A204.1 (cell line): ENCODE measurements at regions not wholly inside any gene's neighbourhood (a gene's known extent, or its start where the extent isn't known, plus 50 kb on each side); places are given as distances from the start of the nearest gene placed in this dataset.

Experiments
- FAIRE-seq: peaks from 2 replicates; lab custom pipeline; 2012; peaks lifted over from hg19 to GRCh38; lab: Jason Lieb, UNC

DNA sequence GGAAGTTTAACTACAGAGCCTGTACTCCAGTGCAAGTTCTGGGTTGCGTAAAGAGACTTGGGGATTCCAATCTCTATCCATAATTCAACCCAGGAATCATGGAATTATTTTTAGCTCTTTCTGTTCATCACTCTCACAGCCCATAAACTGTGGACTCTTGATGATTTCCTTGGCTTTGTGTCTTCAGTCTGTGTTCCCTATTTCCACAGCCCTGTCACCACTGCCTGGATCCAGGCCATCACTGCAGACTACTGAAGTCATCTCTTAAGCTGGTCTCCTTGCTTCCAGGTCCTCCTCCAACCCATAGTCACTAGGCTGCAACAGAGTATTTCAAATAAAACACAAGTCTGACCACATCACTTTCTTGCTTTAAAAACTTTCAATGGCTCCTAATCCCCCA lies 211.7 kb downstream of the PLK2 start:
- FAIRE-seq, result no peak

- FAIRE-seq, result no peak
Observed at GRCh38 chr5:58246461-58246944, 213.4 kb downstream of the PLK2 start.

DNA sequence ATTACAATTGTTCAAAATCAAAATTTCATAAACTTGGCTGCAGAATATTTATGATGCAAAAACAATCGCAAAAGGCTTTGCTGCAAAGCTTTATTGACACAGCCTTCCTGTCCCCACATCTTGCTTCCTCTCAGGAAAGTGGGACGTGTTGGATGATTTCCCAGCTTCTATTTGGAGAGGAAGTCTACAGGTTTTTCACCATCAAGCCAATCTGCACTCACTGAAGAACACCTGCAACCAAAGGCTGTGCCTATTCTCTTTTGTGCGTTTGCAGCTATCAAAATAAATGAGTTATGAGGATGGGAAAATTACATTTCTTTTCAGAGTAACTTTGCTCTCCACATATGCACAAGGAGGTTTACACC lies 214.4 kb downstream of the PLK2 start:
- no peak for FAIRE-seq

- no peak for FAIRE-seq
Observed at GRCh38 chr5:58244819-58245475, 214.9 kb downstream of the PLK2 start.

GRCh38 chr5:58241389-58241788 lies 218.5 kb downstream of the PLK2 start:
- no peak for FAIRE-seq

DNA sequence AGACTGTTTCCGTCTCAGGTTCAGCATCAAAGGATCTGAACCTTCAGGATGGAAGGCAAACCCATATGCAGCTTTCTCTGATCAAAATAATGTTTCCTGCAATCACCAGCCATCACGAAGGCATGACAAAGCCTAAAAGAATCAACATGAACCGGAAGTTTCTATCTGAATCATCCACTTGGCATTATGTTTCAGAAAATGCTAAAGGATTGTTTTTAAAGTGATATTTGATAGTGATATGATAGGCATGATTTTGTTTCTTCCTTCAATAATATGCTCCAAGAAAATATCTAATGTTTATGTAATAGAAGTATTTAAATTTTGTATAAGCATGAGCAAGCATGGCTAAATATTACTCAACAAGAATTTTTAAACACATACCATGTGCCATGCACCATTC lies 219.6 kb downstream of the PLK2 start:
- FAIRE-seq, result no peak

- no peak for FAIRE-seq
Observed at GRCh38 chr5:58239731-58240130, 220.2 kb downstream of the PLK2 start.

GRCh38 chr5:58239045-58239444 lies 220.8 kb downstream of the PLK2 start:
- no peak for FAIRE-seq

DNA sequence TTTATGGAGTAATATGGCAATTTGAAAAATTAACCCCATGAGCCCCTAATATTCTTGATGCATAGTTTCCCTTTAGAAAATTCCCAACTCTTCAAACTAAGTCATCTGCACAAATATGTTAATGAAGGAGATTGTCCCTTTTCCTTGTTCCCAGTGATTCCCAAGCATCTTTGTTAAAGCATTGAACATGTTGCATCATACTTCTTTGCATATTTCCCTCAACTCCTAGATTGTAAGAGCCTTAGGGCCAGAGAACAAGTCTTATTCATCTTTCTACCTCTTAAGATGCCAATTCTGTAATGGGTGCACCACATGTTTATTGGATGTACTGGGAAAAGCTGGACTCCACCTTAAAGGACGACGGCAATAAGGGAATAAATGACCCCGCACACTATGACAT lies 223.4 kb downstream of the PLK2 start:
- no peak for FAIRE-seq

DNA sequence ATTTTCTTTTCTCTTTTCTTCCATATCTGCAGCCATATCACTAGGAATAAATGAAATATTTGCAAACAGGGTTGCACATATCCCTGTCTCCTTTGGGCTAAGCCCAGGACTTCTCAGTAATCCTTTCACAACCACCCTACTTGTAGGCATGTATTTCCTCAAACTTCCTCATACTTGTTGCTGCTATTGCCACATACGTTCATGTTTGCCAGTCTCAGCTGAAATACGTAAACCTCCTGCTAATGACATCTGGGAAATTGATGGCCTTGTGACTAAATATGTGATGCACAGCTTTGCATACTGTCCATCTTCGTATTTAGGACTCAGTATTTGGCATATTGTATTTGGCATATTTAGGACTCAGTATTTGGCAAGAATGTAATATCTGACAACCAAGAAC lies 224.6 kb downstream of the PLK2 start:
- no peak for FAIRE-seq

- FAIRE-seq, result no peak
Observed at GRCh38 chr5:58232130-58232529, 227.8 kb downstream of the PLK2 start.

GRCh38 chr5:58231041-58231440 lies 228.8 kb downstream of the PLK2 start:
- FAIRE-seq, result no peak

DNA sequence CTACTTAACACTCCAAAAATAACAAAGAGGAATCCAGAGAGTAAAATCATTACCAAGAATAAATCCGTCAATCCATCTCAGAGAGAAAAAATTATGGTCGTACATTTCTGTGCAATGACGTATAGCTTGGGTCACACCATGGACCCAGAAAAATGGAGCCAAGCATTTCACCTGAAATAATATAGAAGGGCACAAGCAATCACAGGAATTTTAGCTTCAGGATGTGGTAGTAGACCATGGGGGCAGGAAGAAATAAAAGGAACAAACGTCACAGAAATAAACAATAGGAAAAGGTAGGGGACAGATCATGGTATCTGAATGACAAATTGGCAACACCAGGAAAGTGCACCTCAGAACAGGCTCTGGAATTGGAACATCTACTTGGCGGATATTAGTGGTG lies 231.0 kb downstream of the PLK2 start:
- FAIRE-seq, result no peak

DNA sequence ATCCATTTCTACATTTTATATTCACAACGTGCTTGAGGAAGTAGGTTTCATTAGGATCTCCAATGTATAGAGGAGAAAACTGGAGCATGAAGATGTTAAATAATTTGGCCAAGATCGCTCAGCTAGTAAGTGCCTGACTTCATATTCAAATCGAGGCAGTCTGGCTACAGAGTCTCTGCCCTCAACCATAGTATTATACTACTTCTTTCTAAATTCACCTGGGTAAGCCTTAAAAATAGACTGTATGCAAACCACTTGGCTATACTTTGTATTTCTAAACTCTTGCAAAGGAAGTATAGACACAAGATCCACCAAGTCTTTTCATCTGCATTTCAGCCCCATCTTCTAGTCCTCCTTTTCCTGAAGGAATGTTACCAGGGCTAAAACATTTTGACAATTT lies 232.0 kb downstream of the PLK2 start:
- FAIRE-seq, result no peak

GRCh38 chr5:58224661-58225060 lies 235.2 kb downstream of the PLK2 start:
- FAIRE-seq, result no peak

DNA sequence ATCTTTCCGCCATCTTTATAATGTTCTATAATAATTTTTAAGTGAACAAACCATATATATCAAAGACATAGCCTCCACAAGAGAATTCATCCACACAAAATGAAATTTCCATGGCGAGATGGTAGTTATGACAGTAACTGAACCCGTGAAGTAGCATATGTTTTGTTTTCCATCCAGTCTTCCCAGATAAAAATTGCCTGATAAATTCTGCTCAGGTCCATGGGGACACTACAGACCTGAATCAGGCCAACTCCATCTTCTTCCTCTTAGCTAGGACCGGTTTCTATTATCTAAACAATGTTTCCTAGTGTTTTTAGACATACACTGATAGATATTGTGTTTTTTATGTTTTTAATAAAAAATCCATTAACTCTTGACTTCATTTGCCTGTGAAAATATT lies 235.7 kb downstream of the PLK2 start:
- no peak for FAIRE-seq

DNA sequence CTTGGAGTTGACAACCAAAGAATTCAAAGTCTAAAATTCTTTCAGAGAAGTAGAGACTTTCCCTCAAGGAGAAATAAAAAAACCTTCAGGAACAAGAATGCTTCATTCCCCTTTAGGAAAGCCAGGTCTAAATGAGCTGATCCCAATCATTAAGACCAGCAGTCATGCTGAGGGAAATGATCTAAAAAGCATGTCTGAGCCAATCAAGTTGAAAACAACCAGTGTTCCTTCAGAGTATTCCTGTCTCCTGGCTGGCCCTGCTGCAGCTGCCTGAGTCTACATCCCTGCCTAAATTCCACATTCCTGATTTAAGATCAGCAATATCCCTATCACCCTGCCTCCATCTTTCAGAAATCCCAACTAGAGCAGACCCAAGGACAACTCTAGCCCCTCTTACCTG lies 244.5 kb downstream of the PLK2 start:
- no peak for FAIRE-seq

DNA sequence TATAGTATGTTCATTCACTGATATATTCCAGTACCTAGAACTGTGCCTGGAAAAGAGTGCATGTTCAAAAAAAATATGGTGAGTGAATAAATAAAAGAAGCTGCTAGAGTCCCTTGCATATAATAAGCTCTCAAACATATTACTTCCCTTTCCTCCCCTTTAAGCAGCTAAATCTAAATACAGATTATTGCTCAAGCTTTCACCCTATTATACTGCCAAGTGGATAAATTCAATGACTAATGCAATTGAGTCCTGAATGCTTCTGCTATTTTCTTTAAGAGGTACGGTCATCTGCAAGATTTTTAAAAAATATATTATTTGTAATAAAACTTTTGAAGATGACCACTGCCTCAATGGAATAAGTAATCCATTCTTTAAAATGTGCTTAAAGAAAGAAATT lies 248.4 kb downstream of the PLK2 start:
- no peak for FAIRE-seq

- no peak for FAIRE-seq
Observed at GRCh38 chr5:58208674-58209073, 251.2 kb downstream of the PLK2 start.

DNA sequence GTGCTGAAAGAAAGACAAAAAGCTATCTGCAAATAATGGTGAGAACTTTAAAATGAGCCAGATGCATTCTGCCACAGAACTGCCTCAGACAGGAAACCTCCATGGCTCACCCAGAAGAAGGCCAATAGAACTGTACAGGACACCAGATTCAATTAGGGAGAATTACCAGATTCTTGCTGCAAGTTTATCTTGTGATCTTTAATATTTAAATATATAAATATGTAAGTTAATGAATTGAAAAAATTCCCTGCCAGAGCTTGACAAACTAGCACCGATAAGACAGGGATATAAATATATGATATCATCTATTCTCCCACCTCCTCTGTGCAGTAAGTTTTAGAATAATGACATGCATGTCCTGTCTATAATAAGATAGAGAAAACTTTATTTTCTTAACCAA lies 252.8 kb downstream of the PLK2 start:
- FAIRE-seq, result no peak

DNA sequence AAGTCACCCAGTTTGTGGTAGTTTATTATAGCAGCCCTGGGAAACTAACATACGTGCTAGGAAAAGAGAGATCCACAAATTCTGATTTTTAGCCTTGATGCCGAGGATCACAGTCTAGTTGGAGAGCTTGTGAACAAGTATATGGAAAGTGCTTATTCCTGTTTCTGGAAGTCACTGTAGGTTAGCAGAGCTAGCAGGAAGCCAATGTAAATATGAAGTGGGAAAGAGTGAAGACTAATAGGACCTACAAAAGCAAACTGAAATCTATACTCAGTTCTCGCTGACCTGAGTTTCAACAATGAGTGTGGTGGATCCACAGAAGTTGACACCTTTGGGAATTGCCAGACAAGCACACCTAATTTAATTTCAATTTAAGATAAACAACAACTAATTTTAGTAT lies 254.9 kb downstream of the PLK2 start:
- no peak for FAIRE-seq

- no peak for FAIRE-seq
Observed at GRCh38 chr5:58202941-58203444, 256.9 kb downstream of the PLK2 start.

DNA sequence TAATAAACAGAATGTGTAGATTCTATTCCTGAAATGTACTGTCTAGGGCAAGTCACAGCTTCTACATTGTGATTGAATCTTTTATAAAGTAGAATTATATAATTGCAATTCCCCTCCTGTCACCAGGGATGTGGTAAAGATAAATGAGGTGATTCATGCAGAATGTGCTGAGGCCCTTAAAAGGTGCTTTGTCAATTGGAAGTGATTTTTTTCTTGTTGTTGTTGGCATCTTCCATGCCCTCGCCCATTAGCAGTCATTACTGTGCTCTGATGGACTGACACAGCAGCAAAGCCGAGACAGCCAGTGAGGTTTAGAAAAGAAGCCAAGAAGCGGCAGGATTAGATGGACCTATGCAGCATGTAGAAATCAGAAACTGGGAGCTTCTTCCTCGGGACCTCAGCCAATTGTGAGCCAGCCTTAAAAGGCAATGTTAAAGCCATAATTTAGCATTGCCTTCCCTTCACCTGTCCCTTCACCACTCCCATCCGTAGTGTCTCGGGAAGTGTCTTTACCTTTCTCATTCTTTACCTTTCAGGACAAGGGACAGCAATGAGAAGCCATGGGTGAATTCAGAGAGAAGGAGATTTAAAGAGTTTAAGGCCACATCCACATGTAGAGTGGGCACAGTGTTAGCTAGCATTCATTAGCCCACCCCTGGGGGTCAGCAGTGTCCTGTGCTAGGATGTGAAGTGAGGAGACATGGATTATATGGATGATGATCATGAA lies 257.8 kb downstream of the PLK2 start:
- FAIRE-seq, result no peak

DNA sequence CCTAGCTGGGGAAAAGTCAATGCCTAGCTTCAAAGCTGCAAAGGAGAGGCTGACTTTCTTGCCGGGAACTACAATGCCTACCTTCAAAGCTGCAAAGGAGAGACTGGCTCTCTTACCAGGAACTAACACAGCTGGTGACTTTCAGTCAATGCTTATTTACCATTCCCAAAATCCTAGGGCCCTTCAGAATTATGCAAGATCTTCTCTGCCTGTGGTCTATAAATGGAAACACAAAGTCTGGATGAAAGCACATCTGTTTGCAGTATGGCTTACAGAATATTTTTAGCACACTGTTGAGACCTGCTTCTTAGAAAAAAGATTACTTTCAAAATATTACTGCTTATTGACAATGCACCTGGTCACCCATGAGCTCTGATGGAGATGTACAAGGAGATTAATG lies 259.4 kb downstream of the PLK2 start:
- no peak for FAIRE-seq
